ENCODE measurements at regions not wholly inside any gene's neighbourhood (a gene's known extent, or its start where the extent isn't known, plus 50 kb on each side); places are given as distances from the start of the nearest gene placed in this dataset.
A peak's percentile ranks its signal among the peaks of the same experiment; 100 is the strongest.
"Not testable (repeated sequence)": the region's sequence is repeated elsewhere in the genome, so short reads cannot be mapped to it uniquely, and the experiment has no call there.

DNA sequence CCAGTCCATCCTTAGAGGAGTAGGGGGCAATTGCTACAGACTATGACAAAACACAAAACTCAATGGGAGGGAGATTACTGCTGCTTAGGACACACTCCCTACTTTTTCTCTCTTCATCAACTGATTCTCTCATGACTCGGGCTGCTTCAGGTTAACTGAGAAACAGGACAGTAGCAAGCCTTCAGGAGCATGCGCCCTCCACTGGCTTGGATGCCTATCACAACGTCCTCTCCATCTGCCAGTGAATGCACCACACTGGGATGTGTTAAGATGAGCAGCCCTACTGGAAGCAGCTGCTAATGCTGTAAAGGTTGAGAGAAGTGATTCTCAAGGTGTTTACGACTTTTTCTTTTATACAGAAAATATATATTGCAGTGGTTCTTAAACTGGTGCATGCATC, 542.3 kb downstream of the EDEM1 start:
- no peak for DNase-seq (ENCODE audit: low read depth in 2 of 3, low spot score in 2 of 3)

DNA sequence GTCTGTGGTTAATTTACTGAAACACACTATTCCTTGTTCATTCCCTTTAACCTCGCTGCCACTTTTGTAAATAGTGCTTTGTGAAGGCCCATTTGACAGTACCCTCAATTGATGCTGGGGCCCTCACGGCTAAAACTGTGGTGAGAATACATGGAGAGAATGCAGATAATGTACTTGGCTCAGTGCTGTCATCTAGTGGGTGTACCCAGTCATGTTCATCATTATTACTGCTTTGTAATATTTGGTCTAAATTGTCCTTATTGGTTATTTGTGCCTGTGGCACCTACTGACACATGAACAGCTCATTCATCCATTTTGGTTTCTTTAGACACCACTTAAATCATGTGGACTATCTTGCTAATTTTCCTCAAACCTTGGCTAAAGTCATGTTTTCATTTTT, 543.6 kb downstream of the EDEM1 start:
- peak in 2 of 3 donors; percentile 18 to 49 for DNase-seq (ENCODE audit: low read depth in 2 of 3, low spot score in 2 of 3)

DNA sequence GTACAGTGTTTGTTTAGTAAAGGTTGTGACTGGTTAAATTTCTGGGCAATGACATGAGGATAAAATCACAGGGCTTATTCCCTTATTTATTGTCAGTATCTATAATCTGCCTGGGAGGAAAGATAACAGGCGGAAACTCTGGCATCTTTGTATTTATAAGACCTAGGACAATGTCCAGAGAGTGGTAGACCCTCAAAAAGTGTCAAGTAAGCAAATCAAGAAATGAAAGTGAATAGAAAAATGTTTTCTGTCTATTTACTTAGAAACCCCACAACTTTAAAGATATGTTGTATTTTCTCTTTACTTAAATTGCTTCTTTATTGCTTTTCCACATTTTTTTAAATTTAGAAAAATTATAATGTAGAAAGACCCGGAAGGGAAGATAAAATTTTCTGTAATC, 544.6 kb downstream of the EDEM1 start:
- DNase-seq (ENCODE audit: low read depth in 2 of 3, low spot score in 2 of 3) = no peak

DNA sequence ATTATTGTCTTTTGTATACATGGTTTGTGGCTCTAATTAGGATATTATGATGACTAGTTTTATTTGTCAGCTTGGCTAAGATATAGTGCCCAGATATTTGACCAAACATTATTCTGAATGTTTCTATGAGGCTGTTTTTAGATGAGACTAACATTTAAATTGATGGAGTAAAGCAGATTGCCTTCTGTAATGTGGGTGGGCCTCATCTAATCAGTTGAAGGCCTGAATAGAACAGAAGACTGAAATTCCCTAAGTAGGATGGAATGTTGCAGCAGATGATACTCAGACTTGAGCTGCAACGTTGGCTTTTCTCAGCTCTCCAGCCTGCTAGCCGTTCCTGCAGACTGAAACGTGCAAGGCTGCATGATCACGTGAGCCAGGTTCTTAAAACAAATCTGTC, 546.5 kb downstream of the EDEM1 start:
- DNase-seq (ENCODE audit: low read depth in 2 of 3, low spot score in 2 of 3) = no peak

DNA sequence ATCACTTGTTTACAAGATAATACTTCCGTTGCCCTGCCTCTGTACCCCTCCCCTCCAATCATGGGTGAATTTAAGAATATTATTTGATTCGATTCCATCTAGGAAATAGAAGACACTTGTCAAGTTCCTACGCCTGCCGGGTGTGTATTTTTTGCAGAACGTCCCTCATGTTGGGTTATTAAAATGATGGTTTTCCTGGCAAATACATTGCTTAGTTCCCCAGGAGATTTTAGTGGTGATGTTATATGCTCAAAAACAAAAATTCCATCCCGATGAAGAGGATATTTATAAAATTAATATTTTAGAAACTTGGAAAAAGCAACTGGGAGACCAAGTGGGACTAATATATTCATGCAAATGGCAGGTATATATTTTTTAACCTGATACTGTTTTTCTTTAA, 548.4 kb downstream of the EDEM1 start:
- DNase-seq (ENCODE audit: low read depth in 2 of 3, low spot score in 2 of 3) = no peak

DNA sequence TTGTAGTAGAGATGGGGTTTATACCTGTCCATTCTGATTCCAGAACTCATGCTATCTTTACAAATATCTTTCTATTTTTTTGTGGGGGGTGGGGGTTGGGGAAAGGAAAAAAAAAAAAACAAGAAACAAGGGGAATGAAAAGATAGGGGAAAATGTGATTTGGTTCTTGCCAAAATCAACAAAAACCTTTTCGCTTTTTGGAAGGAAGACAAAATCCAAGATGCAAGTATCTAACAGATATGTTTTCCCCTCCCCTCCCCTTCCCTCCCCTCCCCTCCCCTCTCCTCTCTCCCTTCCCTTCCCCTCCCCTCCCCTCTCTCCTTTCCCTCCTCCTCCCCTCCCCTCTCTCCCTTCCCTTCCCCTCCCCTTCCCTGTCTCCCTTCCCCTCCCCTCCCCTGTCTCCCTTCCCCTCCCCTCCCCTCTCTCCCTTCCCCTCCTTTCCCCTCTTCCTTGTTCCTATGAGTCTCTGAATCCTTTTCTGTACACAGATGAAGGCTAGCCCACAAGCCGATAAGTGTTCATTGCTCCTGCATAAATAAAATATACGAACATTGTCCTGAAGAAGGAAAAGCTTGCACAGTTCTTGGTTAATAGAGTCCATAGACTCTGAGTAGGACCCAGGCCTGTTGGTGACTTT, 551.9 kb downstream of the EDEM1 start:
- DNase-seq (ENCODE audit: low read depth in 2 of 3, low spot score in 2 of 3) = no peak

DNA sequence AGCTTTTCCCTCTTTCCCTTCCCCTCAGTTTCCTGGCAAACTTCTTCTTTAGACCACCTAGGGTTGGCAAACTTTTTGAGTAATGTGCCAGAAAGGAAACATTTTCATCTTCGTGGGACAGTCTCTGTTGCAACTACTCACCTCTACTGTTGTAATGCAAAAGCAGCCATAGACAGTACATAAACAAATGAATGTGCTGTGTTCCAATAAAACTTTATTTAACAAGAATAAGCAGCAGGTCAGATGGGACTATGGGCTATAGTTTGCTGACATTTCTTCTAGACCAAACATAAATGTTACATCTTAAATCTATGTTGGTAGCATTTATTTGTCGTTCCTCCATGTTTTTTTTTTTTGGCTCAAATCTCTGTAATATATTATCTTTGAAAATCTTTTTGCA, 552.4 kb downstream of the EDEM1 start:
- no peak for DNase-seq (ENCODE audit: low read depth in 2 of 3, low spot score in 2 of 3)

DNA sequence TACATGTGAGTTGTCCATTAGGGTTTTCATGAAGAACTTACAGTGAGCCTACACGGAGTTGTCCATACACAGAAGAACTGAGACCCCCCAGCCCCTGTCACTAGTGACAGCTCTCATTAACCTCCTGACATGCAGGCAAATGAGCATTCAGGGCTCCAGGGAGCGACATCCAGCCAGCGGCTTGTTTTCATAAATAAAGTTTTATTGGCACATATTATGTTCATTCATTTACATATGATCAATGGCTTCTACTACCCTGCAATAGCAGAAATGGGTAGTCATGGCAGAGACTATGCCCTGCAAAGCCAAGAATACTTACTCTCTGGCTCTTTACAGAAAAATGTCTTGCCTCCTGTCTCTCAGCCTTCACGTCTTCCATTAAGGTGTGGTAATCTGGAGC, 553.5 kb downstream of the EDEM1 start:
- no peak for DNase-seq (ENCODE audit: low read depth in 2 of 3, low spot score in 2 of 3)

DNA sequence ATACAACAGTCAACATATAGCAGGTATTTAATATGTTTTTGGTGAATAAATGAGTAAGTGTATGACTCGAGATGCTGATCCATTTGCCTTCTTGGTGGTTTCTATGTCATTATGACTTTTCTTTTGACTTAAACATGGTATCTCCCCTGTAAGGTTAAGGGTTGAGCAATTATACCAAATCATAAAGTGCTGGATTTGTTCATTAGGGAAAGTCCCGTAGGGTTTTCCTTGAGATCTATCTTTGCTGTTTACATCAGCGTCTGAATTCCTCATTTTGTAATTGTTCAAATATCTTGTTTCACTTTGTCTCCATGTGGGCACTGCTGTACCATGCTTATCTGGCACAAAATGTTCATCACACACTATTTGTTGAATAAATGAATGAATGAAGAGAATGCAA, 562.6 kb downstream of the EDEM1 start:
- DNase-seq (ENCODE audit: low read depth in 2 of 3, low spot score in 2 of 3) = no peak

DNA sequence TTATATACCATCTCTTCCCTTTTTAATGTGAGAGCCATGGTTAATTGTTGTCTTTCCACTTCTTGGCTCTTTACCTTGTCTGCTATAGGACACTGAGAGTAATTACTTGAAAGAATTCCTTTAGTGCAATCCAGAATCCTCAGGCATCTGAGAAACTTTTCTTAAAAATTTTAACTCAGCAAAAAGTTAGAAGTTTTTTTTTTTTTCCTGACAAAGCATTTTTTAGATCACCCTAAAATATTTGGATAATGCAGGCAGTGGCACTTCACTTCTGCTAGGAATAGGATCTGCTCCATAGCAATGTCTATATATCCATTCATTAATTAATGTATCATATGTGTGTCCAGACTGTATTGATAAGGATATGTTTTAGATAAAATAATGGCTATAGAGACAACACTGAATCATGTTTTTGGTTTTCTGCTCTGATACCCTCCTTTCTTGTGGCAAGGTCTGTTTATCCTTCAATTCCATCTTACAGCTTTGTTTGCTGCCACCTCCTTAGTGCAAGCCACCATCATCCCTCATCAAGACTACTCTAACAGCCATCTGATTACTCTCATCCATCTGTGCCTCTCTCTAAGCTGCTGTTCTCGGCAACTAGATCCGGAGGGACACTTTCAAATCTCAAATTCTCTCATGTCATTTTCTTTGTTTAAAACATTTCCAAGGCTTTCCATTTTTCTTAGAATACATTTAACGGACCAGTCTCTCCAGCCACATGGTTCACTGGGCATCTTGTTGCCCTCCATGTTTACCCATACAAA, 563.5 kb downstream of the EDEM1 start:
- DNase-seq (ENCODE audit: low read depth in 2 of 3, low spot score in 2 of 3) = no peak

DNA sequence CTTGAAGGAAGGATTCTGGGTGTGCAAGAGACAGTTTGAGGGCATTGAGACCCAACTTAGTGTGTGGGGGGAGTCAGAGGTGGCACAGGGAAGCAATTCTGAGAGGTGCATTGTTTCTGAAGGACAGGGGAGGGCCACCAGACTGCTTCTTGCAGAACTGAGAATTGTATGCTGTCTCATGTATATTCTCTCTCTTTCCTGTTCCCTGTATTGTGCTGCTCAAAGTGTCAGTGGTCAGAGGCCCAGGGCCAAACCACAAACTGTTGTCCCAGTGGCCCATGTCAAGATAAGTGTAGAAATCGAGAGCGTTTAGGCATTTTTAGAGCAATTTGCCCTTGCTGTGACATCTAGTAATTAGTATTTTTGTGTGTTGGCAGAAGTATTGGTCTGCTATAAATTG, 567.1 kb downstream of the EDEM1 start:
- DNase-seq (ENCODE audit: low read depth in 2 of 3, low spot score in 2 of 3) = peak in 2 of 3 donors; percentile 39 to 70

DNA sequence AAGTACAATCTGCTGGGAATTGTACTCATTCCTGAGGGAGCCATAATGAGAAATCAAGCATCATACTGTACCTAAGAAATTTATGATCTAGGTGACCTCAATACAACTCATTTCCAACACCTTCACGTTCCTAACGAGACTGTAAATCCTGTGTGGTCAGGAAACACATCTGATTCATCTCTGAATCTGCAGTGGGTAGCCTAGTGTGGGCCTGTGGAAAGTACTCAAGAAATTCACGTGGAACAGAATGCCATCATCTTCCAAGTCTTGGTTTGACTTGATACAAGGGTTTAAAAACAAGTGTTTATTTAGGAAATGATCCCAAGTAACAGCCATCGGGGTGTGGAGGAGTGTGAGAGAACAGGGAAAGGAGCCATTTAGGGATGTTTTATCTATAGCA, 568.9 kb downstream of the EDEM1 start:
- DNase-seq (ENCODE audit: low read depth in 2 of 3, low spot score in 2 of 3) = no peak

DNA sequence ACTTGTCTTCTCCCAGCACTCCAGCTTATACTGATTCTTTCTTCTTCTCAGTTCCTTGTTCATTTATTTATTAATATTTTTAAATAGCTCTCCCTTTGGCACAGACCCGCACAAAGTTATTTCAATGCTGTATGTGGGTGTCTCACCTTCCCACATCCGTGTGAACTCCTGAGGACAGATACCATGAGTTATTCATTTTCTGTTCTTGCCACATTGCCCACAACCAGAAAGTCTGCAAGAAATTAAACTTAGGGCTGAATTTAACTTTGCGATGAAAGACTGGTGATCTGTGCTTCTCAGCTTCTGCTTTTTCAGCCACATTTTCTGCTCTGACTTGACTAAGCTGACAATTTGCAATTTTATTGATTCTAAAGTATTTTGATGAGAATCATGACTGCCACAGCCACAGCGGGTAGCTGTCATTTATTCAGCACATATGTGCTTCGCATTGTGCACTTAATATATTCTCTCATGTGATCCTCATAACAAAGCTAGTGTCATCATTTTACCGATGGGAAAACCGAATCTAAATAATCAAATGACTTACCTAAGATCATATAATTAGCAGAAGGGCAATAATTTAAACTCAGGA, 569.8 kb downstream of the EDEM1 start:
- DNase-seq (ENCODE audit: low read depth in 2 of 3, low spot score in 2 of 3) = peak in 1 of 3 donors; percentile 74

DNA sequence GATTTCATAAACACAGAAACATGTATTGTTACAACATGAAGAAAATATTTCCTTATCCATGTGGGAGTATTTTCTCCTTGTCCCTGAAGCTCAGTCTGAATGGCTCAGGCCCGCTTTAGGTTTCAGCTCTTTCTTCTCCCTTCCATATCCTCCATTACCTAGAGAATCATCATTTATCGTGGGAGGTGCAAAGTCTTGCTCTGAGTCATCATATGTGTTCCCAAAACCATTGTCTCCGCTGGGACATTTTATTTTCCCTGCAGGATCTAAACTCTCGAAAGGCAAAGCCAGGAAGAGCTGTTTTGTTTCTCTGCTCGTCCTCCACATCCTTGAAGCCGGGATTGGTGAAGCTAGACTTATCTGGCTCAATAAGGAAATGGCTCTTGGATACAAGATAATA, 571.2 kb downstream of the EDEM1 start:
- DNase-seq (ENCODE audit: low read depth in 2 of 3, low spot score in 2 of 3) = no peak

DNA sequence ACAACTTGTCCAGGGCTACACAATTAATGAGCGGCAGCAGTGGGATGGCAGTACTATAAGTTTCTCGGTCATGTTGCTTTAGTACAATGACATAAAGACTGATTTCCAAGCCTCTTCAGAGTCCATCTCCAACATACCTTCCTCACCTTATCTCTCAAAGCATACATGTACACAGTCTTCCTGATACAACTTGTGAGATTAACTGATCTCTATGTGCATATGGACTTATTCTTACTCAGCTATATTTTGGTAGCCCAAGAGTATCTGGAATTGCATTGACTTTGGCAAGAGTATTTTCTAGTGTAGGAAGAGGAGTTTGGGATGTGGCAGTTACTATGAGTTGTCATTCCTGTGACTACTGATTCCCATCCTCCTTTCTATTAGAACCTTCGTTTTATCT, 575.0 kb downstream of the EDEM1 start:
- no peak for DNase-seq (ENCODE audit: low read depth in 2 of 3, low spot score in 2 of 3)

DNA sequence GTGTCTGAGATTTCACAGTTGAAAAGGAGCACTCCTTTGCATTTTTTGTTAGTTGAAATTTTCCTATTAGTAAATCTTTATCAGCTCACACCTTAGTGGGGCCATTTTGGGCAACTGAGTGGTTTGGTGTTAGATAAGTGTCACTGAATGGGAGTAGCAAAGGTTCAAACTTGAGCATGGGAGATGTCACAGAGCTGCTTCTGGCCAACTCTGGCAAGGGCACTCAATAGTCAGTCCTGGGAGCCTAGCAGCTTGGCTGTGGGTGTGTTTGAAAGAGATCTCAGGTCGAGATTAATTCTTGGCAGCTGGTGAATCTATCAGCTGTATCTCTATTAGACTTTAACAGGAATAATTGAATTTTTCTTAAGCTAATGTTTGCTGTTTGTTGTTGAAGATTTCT, 579.3 kb downstream of the EDEM1 start:
- DNase-seq (ENCODE audit: low read depth in 2 of 3, low spot score in 2 of 3) = no peak

DNA sequence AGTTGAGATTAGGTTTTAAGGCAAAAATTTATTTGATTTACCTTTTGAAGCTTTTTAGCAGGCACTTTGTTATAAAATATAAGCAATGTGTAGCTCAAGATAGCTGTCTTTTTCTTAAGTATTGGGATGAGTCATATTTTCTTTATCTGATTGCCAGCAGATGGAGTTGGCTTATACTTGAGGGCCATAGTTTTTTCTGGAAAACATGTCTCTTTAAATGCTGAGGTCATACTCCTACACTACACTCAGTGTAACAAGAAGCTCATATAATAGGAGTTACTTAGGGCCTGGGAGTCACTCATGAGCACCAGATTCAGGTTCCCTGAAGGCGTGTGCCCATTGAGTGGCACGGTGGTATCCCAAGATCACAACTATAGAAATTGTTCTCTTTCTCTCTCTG, 579.8 kb downstream of the EDEM1 start:
- DNase-seq (ENCODE audit: low read depth in 2 of 3, low spot score in 2 of 3) = peak in 1 of 3 donors; percentile 64

DNA sequence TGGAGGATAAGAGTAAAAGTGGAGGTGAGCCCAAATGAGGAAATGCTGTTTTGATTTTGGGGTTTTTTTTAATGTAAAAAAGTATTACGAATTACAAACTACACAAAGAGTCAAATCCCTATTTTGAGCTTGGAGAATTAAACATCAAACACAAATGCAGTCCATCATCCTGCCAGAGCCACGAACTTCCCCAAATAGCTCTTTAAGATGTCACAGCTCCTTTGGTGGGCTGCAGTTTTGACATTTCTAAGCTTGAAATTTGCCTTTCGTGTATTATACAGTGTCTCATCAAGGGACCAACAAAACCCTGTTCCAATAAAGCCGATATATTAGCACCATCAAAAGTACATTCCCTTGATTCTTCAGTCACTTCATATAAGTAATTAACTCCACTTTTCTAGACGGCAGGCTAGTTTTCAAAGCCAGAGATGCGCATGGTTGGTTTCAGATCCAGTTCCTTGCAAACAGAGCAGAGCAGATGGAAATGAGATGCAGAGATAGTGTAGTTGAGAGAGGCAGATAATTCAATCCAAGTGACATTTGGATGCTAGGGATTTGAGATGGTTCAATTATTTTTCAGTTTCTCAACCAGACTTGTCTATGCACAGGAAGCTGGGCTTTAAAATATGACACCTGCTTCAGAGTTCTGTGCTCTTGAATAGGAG, 580.9 kb downstream of the EDEM1 start:
- DNase-seq (ENCODE audit: low read depth in 2 of 3, low spot score in 2 of 3) = peak in 1 of 3 donors; percentile 40

DNA sequence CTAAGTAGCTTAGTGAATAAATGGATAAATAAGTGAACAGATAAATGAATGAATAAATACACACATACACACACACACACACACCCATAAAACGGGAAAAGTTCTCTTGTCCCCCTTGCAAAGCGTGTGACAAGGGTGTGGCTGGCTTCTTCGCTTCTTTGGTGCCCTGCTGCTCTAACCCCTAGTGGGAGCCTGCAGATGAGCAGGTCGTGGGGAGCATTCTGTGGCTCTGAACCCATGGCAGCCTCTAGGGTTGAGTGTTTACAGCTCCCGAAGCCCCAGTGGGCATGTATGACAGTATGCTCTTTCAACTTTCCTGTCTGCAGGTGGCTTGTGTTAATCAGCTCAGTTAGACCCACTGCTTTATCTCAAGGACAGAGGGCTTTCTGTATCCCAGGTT, 582.3 kb downstream of the EDEM1 start:
- DNase-seq (ENCODE audit: low read depth in 2 of 3, low spot score in 2 of 3) = no peak

DNA sequence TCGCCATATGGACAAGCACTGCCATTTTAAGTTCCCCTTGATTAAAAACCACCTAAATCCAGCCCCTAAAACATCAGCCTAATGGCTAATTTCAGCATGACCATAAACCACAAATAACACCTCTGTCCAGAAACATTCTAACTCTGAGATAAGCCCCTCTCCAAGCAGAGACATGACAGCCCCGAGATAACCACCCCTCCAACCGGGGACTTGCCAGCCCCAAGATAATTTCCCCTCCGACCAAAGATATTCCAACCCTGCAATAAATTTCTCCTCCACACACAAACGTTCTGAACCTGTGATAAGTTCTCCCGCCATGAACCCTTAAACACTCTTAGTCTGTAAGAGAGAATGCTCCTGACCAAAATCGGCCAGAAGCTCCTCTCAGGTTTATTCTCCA, 586.8 kb downstream of the EDEM1 start:
- no peak for DNase-seq (ENCODE audit: low read depth in 2 of 3, low spot score in 2 of 3)

DNA sequence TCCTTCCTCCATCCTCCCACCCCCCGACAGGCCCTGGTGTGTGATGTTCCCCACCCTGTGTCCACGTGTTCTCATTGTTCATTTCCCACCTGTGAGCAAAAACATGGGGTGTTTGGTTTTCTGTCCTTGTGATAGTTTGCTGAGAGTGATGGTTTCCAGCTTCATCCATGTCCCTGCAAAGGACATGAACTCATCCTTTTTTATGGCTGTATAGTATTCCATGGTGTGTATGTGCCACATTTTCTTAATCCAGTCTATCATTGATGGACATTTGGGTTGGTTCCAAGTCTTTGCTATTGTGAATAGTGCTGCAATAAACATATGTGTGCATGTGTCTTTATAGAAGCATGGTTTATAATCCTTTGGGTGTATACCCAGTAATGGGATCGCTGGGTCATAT, 587.6 kb downstream of the EDEM1 start:
- DNase-seq (ENCODE audit: low read depth in 2 of 3, low spot score in 2 of 3) = not testable (repeated sequence)

DNA sequence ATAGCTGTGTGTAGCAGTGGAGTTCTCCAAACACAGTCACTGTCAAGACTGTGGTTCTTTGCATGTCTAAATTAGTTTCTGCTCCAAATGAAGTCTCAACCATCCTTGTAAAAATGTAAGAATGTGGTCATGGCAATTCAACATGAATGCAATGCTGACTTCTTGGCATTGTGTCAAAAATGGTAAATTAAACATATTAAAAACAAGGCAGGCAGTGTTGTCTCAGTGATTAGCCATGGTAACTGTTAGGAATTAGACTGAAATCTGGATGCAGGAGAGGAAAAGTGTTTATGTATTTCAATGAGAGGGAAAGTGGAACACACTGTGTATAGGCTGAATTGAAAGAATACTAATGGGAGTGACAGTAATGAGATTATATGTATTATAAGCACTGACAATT, 597.2 kb downstream of the EDEM1 start:
- no peak for DNase-seq (ENCODE audit: low read depth in 2 of 3, low spot score in 2 of 3)
